ENCODE measurements at regions not wholly inside any gene's neighbourhood (a gene's known extent, or its start where the extent isn't known, plus 50 kb on each side); places are given as distances from the start of the nearest gene placed in this dataset.

GRCh38 chr13:55067946-55068345 is 2039.3 kb downstream of the OLFM4 start:
- ATAC-seq (ENCODE audit: insufficient read depth, low FRiP score) (no peak), DNase-seq (peak in 2 of 3 donors; percentile 77 to 88)
- Histone ChIP-seq H3K36me3 (ENCODE audit: control insufficient read depth in 4 of 4, insufficient read depth in 4 of 4, low read length in 4 of 4) (no peaks in the 10 kb centered on the region), H3K4me1 (ENCODE audit: control insufficient read depth in 5 of 5, insufficient read depth in 5 of 5, low read length in 5 of 5) (peaks cover 0 to 13% (median 0%) of the 10 kb centered on the region in 5 donors), H3K9me3 (ENCODE audit: control insufficient read depth in 4 of 4, insufficient read depth in 3 of 4, low read length in 3 of 4) (no peaks in the 10 kb centered on the region), H3K27me3 (ENCODE audit: control insufficient read depth in 3 of 3, insufficient read depth in 3 of 3, low read length in 2 of 3) (no peaks in the 10 kb centered on the region), H3K27ac (ENCODE audit: low read depth in 1 of 2, low read length in 1 of 2) (no peak overlapping the region), H3K4me3 (no peak overlapping the region), H3K9ac (ENCODE audit: insufficient read depth in 1 of 2, low read length in 2 of 2) (no peak overlapping the region)
- 76 to 83% methylated on average over 1 of the region's 1 CpG for WGBS, 2 donors
- no peak for TF ChIP-seq CTCF (IDR thresholded peaks at IDR 0.05; ENCODE audit: control extremely low read depth, extremely low read depth)

- Histone ChIP-seq H3K27me3 (ENCODE audit: control insufficient read depth in 3 of 3, insufficient read depth in 3 of 3, low read length in 2 of 3) (no peaks in the 10 kb centered on the region), H3K27ac (ENCODE audit: low read depth in 1 of 2, low read length in 1 of 2) (no peak overlapping the region), H3K9me3 (ENCODE audit: control insufficient read depth in 4 of 4, insufficient read depth in 3 of 4, low read length in 3 of 4) (no peaks in the 10 kb centered on the region), H3K9ac (ENCODE audit: insufficient read depth in 1 of 2, low read length in 2 of 2) (no peak overlapping the region), H3K36me3 (ENCODE audit: control insufficient read depth in 4 of 4, insufficient read depth in 4 of 4, low read length in 4 of 4) (no peaks in the 10 kb centered on the region), H3K4me3 (no peak overlapping the region), H3K4me1 (ENCODE audit: control insufficient read depth in 5 of 5, insufficient read depth in 5 of 5, low read length in 5 of 5) (peaks cover 0 to 13% (median 0%) of the 10 kb centered on the region in 5 donors)
- no peak for DNase-seq
- 89 to 90% methylated on average over 1 of the region's 1 CpG for WGBS, 2 donors
- TF ChIP-seq CTCF (IDR thresholded peaks at IDR 0.05; ENCODE audit: control extremely low read depth, extremely low read depth), result no peak
- no peak for ATAC-seq (ENCODE audit: insufficient read depth, low FRiP score)
Measured at GRCh38 chr13:55069746-55070145, 2041.1 kb downstream of the OLFM4 start.

DNA sequence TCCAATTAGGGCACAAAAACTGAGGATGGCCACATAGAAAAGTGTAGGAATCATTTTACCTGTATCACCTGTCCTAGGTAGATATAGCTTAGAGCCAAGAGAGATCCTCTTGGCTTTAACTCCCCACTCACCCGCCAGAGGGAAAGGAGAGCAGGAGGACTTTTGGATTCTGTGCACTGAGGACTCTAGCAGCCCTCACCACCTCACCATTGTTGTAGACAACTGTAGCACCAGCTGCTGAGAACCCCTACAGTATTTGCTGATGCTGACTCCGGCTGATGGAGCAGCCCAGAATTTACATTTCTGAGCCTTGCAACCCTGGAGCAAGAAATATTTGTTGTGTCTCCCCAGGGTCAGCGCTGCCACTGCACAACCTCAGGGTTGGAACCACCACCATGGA is 2044.4 kb downstream of the OLFM4 start:
- no peak for TF ChIP-seq CTCF (IDR thresholded peaks at IDR 0.05; ENCODE audit: control extremely low read depth, extremely low read depth)
- Histone ChIP-seq H3K27ac (ENCODE audit: low read depth in 1 of 2, low read length in 1 of 2) (no peak overlapping the region), H3K9ac (ENCODE audit: insufficient read depth in 1 of 2, low read length in 2 of 2) (no peak overlapping the region), H3K36me3 (ENCODE audit: control insufficient read depth in 4 of 4, insufficient read depth in 4 of 4, low read length in 4 of 4) (no peaks in the 10 kb centered on the region), H3K4me1 (ENCODE audit: control insufficient read depth in 5 of 5, insufficient read depth in 5 of 5, low read length in 5 of 5) (peaks cover 0 to 10% (median 0%) of the 10 kb centered on the region in 5 donors), H3K9me3 (ENCODE audit: control insufficient read depth in 4 of 4, insufficient read depth in 3 of 4, low read length in 3 of 4) (no peaks in the 10 kb centered on the region), H3K4me3 (no peak overlapping the region), H3K27me3 (ENCODE audit: control insufficient read depth in 3 of 3, insufficient read depth in 3 of 3, low read length in 2 of 3) (no peaks in the 10 kb centered on the region)
- ATAC-seq (ENCODE audit: insufficient read depth, low FRiP score) (no peak), DNase-seq (no peak)
- 90 to 97% methylated on average over 3 of the region's 3 CpGs for WGBS, 2 donors

DNA sequence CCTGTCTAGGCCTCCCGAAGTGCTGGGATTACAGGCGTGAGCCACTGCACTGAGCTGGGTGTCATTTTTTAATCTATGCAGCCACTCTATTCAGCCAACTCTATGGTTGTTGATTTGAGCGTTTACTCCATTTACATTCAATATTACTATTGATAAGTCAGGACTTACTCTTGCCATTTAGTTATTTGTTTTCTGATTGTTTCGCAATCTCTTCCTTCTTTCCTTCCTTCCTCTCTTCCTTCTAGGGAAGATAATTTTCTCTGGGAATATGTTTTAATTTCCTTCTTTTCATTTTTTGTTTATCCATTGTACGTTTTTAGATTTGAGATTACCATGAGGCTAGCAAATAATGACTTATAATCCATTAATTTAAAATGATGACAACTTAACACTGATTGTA is 2056.0 kb downstream of the OLFM4 start:
- Histone ChIP-seq H3K9ac (ENCODE audit: insufficient read depth in 1 of 2, low read length in 2 of 2) (no peak overlapping the region), H3K4me1 (ENCODE audit: control insufficient read depth in 5 of 5, insufficient read depth in 5 of 5, low read length in 5 of 5) (no peaks in the 10 kb centered on the region), H3K36me3 (ENCODE audit: control insufficient read depth in 4 of 4, insufficient read depth in 4 of 4, low read length in 4 of 4) (no peaks in the 10 kb centered on the region), H3K9me3 (ENCODE audit: control insufficient read depth in 4 of 4, insufficient read depth in 3 of 4, low read length in 3 of 4) (peaks cover 0 to 3% (median 0%) of the 10 kb centered on the region in 4 donors), H3K27ac (ENCODE audit: low read depth in 1 of 2, low read length in 1 of 2) (no peak overlapping the region), H3K27me3 (ENCODE audit: control insufficient read depth in 3 of 3, insufficient read depth in 3 of 3, low read length in 2 of 3) (no peaks in the 10 kb centered on the region), H3K4me3 (no peak overlapping the region)
- ATAC-seq (ENCODE audit: insufficient read depth, low FRiP score) (no peak), DNase-seq (no peak)
- 75 to 83% methylated on average over 5 of the region's 5 CpGs for whole genome bisulfite sequencing, 2 donors
- TF ChIP-seq CTCF (IDR thresholded peaks at IDR 0.05; ENCODE audit: control extremely low read depth, extremely low read depth), result no peak

All from lung (tissue), 11 donors.